ENCODE measurements at regions not wholly inside any gene's neighbourhood (a gene's known extent, or its start where the extent isn't known, plus 50 kb on each side); places are given as distances from the start of the nearest gene placed in this dataset.

GRCh38 chr5:6193310-6193709, 185.0 kb downstream of the MED10 start:
- DNase-seq: peak; percentile 75

GRCh38 chr5:6190838-6191237, 187.5 kb downstream of the MED10 start:
- DNase-seq: no peak

GRCh38 chr5:6188976-6189375, 189.4 kb downstream of the MED10 start:
- DNase-seq: no peak

- no peak for DNase-seq
These were observed 190.0 kb downstream of the MED10 start for GRCh38 chr5:6188344-6188743.

DNA sequence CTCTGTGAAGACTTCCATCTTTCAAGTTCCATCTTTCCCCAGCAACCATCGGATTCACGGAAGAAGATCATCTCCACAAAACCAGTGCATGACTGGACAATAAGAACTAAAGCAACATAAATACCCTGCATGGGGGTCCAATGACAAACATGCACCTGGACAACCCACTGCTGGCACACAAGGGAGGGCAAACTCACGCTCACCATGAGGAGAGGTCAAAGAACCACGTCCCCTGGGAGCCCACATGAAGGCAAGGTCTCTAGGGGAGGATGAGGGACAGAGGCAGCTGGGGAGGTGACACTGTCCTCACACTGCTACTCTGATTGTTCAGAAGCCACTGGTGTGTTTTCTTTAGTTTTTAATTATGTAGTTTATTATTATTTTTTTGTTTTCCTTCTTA, 190.8 kb downstream of the MED10 start:
- DNase-seq: no peak

GRCh38 chr5:6185574-6185973, 192.8 kb downstream of the MED10 start:
- DNase-seq: no peak

DNA sequence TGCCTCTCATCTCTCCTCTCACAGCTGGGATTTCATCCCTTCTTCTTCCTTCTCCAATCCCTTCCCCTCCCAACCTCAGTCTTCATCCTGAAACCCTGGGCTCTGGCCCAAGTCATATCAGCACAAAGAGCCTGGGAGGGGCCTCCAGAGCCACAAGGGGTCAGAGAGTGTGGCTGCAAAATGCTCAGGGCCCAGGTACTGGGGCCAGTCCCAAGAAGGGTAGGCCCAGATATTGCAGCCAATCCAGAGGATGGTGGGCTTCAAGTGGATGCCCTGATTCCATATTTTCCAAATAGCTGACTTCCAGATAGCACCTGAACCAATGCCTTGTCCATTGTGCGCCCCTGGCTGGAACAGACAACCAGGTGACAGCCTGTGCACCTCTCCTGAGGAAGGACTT, 193.9 kb downstream of the MED10 start:
- DNase-seq: no peak

DNA sequence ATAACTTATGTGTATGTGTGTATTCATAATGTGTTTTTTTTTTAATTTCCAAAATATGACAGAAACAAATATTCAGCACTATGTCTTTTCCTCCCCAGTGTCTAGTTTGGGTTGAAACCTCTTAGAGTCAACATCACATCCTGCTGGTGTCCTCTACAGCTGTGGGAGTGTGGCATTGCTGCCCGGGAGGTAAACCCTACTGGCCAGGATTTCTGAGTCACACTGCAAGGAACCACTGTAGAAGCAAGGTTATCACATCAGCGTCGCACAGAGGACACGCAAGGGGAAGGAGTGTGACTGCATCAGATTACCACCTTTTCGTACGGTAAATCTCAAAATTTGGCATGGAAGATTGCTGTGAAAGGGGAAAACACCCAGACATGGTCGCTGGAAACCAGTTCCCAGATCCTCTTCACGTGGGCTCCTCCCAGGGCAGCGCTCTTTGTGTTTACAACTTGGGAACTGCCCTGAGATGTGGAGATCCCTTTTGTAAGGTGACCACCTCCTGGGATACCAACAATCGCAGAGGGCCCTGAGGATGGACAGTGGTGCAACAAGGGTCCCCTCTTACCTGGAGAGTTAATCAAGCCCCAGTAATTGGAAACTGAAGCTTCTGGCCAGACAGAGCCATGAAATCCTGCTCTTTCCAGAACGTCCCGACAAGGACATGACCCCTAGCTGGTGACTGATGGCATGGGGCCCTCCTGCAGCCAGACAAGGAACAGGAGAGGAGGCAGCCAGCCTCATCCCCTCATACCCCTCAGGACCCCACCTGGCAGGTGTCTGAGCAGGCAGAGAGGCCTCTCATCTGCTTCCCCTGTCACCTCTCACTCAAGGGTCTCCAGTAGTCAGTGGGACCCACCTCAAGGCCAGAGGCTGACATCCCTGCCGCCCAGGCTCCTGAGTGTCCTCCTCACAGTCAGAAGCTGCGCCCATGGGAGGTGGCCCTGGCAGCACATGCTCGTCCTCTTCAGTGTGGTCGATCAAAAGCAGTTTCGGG, 194.7 kb downstream of the MED10 start:
- DNase-seq: no peak

- no peak for DNase-seq
These were observed 196.0 kb downstream of the MED10 start for GRCh38 chr5:6182271-6182815.

DNA sequence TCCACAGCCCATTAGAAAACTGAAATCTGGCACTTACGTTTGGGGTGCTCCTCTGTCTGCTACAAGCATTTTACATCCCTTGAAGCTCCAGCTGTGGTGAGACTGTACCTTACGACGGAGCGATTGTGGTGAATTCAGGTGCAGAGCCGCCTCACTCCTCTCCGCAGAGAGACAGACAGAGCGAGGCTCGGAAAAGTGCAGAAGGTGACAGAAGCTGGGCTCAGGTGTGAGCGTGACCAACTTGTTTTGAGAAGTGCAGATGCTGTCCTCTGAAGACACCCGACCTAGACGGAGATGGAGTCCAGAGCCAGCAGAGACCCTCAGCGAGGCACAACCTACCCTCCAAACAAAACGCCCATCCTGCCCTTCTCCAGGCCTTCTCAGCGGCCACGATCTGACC, 196.5 kb downstream of the MED10 start:
- DNase-seq: no peak

DNA sequence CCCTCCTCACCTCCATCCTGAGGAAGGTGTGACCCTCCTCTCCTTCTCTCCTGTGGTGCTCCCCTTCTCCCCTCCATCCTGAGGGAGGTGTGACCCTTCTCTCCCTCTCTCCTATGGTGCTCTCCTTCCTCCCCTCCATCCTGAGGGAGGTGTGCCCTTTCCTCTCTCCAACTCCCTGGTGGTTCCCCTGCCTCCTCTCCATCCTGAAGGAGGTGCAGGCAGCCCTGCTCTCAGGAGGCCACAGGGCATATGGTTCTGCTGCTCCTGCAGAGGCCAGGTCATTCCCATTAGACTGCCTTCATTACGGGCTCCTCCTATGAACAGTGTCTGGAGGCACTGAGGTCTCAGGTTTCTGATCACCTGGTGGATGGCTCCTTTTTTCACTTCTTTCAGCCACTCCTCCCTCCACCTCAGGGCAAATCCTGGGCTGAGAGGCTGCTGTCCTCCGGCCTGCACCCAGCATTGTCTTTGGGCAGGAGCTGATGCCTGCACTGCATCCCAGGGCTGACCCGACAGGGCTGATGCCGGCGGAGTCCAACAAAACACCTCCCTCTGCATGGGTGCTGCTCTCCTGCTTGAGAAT, 197.1 kb downstream of the MED10 start:
- no peak for DNase-seq

GRCh38 chr5:6180231-6180872, 198.0 kb downstream of the MED10 start:
- DNase-seq: no peak

DNA sequence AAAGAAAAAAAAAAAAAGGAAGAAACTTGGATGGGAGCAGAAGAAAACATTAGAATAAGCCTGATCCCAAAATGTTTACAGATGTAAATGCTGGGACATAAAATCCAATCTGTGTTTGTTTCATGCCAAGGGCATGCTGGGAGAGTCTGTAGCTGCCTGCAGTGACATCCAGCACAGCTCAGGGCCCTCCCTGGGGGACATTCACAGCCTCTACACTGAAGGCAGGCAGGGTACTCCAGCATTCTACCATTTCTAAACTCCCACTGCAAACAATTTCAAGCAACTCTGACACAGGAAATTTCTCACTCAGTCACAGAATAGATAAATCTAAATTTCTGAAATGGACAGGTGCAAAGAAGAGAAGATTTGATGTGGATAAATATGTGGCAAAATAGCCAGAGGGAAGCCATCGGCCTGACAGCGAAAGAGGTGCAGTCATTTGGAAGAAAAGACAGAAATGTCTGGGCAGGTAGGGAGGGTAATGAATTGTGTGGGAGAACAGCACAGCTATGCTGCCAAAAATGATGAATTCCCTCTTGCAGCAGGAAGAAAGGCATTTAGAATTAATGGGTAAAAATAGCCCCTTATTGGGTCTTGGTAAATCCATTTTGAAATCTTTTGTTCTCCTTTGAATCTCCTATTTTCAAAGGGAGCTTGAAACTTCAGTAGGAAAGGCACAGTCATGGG, 199.4 kb downstream of the MED10 start:
- DNase-seq: peak; percentile 10

DNA sequence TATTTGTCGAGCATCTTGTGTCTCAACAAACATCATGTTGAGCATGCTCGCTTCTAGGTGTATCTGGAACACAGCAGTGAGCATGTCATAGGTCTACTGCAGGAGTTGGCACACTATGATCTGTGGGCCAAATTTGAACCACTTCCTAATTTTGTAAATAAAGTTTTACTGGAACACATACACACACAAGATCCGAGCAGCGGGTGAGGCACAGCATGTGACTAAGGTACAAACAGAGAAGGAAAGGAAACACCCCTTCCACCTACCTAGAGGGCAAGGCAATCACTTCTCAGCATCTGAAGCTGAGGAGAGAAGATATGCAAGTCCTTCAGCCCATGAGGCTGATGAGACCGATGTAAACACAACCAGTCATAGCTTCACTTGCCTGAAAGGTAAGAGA, 200.4 kb downstream of the MED10 start:
- DNase-seq: no peak

DNA sequence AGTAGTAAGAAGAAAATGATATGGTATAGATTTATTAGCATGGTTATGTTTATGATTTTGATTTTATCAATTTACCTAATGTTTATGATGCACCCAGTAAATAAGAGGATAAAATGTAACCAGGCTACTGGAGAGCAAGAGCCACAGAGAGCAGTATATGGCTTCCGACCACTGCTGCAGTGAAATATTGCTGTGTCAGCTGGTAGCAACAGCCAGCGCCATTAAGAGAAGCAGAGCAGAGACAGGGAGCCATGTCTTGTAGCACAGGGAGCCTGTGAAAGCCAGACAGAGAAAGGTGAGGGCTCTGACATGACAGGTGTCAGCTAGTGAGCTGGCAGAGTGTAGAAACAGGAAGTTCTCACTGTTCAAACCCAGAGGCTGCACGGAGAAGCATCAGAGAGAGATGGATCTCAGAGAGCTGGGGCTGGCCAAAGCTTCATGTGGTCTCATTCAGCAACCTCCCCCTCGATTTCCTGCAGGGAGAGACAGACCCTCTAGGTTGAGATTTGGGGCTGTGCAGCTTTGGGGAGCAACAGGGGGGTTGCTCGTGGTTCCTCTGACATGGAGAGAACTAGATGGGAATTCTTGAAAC, 202.1 kb downstream of the MED10 start:
- no peak for DNase-seq

- DNase-seq: no peak
These were observed 203.0 kb downstream of the MED10 start for GRCh38 chr5:6175172-6175854.

- DNase-seq: no peak
These were observed 208.7 kb downstream of the MED10 start for GRCh38 chr5:6169660-6170059.

DNA sequence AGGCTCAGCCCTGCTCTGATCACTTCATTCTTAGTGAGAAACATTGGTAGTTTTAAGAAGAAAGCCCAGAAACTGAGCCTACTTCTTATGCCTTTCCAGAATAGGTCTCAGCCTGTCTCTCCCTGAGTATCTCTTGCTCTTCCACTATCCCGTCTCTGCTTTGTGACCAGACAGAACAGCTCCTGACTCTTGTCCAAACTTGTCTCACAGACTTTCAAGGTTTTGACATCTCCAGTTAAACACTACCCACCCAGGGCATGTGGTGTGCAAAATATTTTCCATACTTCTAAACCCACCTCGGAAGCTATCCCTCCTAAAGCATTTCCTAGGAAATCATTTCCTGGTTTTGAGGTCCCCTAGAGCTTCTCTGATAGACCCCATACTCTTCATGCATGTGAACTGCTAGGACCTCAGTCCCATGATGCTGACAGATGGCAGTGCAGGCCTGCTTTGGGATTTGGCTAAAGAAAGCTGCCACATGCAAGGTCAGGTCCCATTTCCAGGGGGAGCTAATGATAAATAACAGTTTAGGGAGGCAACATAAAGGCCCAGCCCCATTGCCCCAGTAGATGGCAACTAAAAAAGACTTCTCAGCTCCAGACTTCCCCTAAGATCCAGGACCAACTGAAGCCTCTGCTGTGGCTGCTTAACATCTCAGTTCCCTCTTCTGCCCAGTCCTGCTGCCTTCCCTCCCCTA, 211.5 kb downstream of the MED10 start:
- no peak for DNase-seq

GRCh38 chr5:6163913-6164312, 214.4 kb downstream of the MED10 start:
- DNase-seq: no peak

DNA sequence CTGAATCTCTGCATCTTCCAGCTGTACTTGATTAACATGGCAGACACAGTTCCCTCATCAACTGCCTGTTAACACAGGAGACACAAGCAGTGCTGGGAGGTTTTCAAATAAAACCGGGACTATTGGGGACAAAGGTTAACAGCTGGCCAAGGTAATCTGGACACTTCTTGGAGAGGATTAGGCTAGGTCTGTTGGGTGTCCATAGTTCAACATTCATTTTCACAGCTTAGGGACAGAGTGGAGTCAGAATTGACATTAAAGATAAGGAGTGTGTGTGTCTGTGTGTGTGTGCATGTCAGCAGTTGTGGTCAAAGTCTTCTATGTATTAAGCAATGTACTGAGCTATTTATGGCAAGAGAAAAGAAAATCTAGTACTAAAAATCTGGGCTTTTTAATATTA, 216.2 kb downstream of the MED10 start:
- DNase-seq: no peak

DNA sequence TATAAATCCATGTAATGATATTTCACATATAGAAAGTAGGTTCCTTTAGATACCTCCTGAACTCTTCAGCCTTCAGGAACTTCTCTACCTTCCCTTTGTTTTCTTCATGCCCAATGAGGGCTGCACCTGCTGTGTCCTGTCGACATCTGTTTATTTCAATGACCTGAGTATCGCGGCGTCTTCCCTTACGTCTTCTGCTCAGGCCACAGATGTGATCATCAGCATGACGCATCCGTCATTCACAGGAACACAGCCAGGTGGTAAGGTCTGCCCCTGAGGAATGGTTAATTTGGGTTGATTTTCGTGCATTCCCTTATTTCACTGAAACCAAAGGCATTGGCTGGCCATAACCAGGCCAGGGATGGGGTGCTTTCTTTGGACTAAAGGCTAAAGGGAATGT, 217.1 kb downstream of the MED10 start:
- no peak for DNase-seq

Measured in NCI-H526 treated with DMSO at 0.1 percent for 48 hours (cell line).